Tibial nerve (tissue), 4 donors: ENCODE measurements at regions not wholly inside any gene's neighbourhood (a gene's known extent, or its start where the extent isn't known, plus 50 kb on each side); places are given as distances from the start of the nearest gene placed in this dataset.

Experiments
- DNase-seq, 2 donors: peaks; one replicate each; pipeline ENCODE4 v3.0.0-alpha.2; 2019; ENCODE audit warnings: low spot score in 2 of 2
- H3K27ac ChIP-seq, 4 donors: fragments of 200-600 bp; sonication (generic) in 3 of 4; one replicate each; pipeline ENCODE4 v1.5.1; 2017 to 2019; ENCODE audit warnings: mild to moderate bottlenecking in 1 of 4
- H3K27me3 ChIP-seq, 2 donors: fragments of 200-600 bp; sonication (generic) in 1 of 2; one replicate each; pipeline versions ENCODE4 v1.5.1 to v1.6.0; 2017 to 2019
- H3K36me3 ChIP-seq, 3 donors: fragments of 200-600 bp; sonication (generic); one replicate each; pipeline ENCODE4 v1.5.1; 2018 to 2019
- H3K4me1 ChIP-seq, 4 donors: fragments of 200-600 bp; sonication (generic) in 3 of 4; one replicate each; pipeline ENCODE4 v1.5.1; 2017 to 2019
- H3K4me3 ChIP-seq, 4 donors: fragments of 200-600 bp; sonication (generic) in 3 of 4; one replicate each; pipeline ENCODE4 v1.5.1; 2017 to 2019; ENCODE audit warnings: mild to moderate bottlenecking in 1 of 4, moderate library complexity in 1 of 4
- H3K9me3 ChIP-seq, 4 donors: fragments of 200-600 bp; sonication (generic) in 3 of 4; one replicate each; pipeline ENCODE4 v1.5.1; 2017 to 2019
- EP300 ChIP-seq, 2 donors: sonication (generic); formaldehyde crosslinking; IDR thresholded peaks; one replicate each; pipeline ENCODE4 v1.6.1; 2017; ENCODE audit warnings: antibody characterized with exemption in 2 of 2, mild to moderate bottlenecking in 1 of 2
- POLR2A ChIP-seq, 2 donors: fragments of 450-650 bp; IDR thresholded peaks; one replicate each; pipeline ENCODE4 v1.6.1; 2017; ENCODE audit warnings: antibody characterized with exemption in 2 of 2, mild to moderate bottlenecking in 2 of 2, moderate library complexity in 2 of 2
- WGBS, 2 donors: methylation state at CpG; one replicate each; pipeline ENCODE4 v1.1.5; 2018; 5-methylcytosine and 5-hydroxymethylcytosine counted together
- TF ChIP-seq, protein P1 (sequence below), 5 experiments: fragments of 200-600 bp in 3 of 5; fragments of 450-650 bp in 2 of 5; sonication (generic) in 3 of 5; IDR thresholded peaks; one replicate each; pipeline ENCODE4 v1.5.1; 2016 to 2019; ENCODE audit warnings: antibody characterized with exemption in 5 of 5, mild to moderate bottlenecking in 3 of 5, moderate library complexity in 2 of 5

GRCh38 chr5:39857041-39857440 is 432.3 kb upstream of the DAB2 start:
- no peak for TF ChIP-seq EP300 (IDR thresholded peaks at IDR 0.05)
- TF ChIP-seq, protein P1, sequence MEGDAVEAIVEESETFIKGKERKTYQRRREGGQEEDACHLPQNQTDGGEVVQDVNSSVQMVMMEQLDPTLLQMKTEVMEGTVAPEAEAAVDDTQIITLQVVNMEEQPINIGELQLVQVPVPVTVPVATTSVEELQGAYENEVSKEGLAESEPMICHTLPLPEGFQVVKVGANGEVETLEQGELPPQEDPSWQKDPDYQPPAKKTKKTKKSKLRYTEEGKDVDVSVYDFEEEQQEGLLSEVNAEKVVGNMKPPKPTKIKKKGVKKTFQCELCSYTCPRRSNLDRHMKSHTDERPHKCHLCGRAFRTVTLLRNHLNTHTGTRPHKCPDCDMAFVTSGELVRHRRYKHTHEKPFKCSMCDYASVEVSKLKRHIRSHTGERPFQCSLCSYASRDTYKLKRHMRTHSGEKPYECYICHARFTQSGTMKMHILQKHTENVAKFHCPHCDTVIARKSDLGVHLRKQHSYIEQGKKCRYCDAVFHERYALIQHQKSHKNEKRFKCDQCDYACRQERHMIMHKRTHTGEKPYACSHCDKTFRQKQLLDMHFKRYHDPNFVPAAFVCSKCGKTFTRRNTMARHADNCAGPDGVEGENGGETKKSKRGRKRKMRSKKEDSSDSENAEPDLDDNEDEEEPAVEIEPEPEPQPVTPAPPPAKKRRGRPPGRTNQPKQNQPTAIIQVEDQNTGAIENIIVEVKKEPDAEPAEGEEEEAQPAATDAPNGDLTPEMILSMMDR (IDR thresholded peaks at IDR 0.05) = no peak
- no peak for TF ChIP-seq POLR2A (IDR thresholded peaks at IDR 0.05)
- no peaks in the 10 kb centered on the region for H3K4me1 ChIP-seq
- H3K27me3 ChIP-seq = no peaks in the 10 kb centered on the region
- H3K4me3 ChIP-seq = no peak overlapping the region
- H3K9me3 ChIP-seq = no peaks in the 10 kb centered on the region
- no peak for DNase-seq
- H3K36me3 ChIP-seq = no peaks in the 10 kb centered on the region
- 81 to 89% methylated on average over 3 of the region's 3 CpGs for WGBS, 2 donors
- no peak overlapping the region for H3K27ac ChIP-seq

DNA sequence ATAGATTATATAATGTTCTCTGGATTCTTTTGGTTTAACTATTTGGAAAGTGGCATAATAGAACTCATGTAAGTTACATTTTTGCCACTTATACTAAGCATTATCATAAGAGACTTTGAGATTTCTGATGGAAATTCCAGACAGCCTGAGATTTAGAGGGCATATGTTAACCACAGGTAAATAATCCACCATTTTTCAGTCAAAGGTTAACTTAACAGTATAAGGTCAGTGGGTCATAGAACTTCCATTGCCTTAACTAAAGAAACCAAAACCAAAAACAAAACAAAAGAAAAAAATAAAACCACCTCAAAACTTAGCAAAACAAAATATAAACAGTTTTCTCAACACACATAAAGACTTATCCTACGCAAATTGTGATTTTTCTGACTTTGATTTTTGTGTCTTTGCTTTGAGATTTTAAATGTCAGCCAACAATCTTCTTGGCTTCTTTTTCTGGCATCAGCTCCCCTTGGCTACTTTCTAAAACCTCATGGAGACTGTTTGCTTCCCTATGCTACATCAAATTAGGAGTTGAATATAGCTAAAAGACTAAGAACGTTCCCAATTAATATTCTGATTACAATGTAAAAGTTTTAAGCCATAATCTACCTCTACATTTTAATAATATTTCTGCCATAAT is 430.1 kb upstream of the DAB2 start:
- WGBS, 2 donors = 51 to 68% methylated on average over 2 of the region's 2 CpGs
- no peak overlapping the region for H3K4me3 ChIP-seq
- DNase-seq = no peak
- no peak overlapping the region for H3K27ac ChIP-seq
- no peaks in the 10 kb centered on the region for H3K27me3 ChIP-seq
- no peaks in the 10 kb centered on the region for H3K4me1 ChIP-seq
- H3K9me3 ChIP-seq = no peaks in the 10 kb centered on the region
- H3K36me3 ChIP-seq = no peaks in the 10 kb centered on the region
- TF ChIP-seq POLR2A (IDR thresholded peaks at IDR 0.05) = no peak
- TF ChIP-seq, protein P1 (IDR thresholded peaks at IDR 0.05) = no peak
- TF ChIP-seq EP300 (IDR thresholded peaks at IDR 0.05) = no peak

DNA sequence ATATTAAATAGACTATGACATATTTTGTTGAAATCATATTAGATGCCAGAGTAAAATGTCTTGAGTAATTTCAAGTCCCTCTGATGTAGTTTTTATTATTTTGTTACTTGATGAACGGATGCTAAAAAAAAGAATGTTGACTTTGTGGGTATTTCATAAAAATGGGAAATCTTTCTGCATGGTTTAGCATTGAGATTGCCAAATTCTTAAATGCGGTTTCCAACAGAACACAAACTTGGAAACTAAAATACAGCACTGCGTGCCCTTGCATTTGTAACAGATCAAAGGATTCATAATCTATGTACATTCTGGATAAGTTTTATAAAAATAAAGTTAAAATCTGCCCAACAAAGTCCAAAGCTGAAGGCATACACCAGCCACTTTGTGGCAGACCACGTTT is 425.5 kb upstream of the DAB2 start:
- no peaks in the 10 kb centered on the region for H3K9me3 ChIP-seq
- WGBS, 2 donors = 77 to 79% methylated on average over 4 of the region's 4 CpGs
- no peak for DNase-seq
- H3K27me3 ChIP-seq = no peaks in the 10 kb centered on the region
- no peak overlapping the region for H3K4me3 ChIP-seq
- TF ChIP-seq, protein P1 (IDR thresholded peaks at IDR 0.05) = no peak
- TF ChIP-seq EP300 (IDR thresholded peaks at IDR 0.05) (no peak), POLR2A (IDR thresholded peaks at IDR 0.05) (no peak)
- H3K4me1 ChIP-seq = no peaks in the 10 kb centered on the region
- H3K36me3 ChIP-seq = no peaks in the 10 kb centered on the region
- no peak overlapping the region for H3K27ac ChIP-seq

DNA sequence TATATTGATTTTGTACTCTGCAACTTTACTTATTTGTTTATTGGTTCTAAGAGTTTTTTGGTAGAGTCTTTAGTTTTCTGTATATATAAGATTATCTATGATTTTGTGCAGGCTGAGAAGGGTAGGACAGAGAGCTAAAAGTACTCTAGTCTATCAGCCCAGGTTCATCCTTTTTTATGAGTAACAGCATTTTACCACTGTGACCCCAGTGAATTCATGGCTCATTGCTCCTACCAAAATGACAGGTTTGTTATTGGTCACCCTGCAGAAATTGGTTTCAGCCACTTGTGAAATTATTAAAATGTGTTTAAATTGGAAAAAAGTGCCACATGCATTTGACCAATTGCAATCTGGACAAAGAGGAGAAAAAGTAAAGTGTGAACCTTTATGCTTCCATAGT is 421.4 kb upstream of the DAB2 start:
- no peak overlapping the region for H3K4me3 ChIP-seq
- no peaks in the 10 kb centered on the region for H3K27me3 ChIP-seq
- no peak for DNase-seq
- H3K9me3 ChIP-seq = no peaks in the 10 kb centered on the region
- H3K27ac ChIP-seq = no peak overlapping the region
- no peaks in the 10 kb centered on the region for H3K36me3 ChIP-seq
- H3K4me1 ChIP-seq = no peaks in the 10 kb centered on the region
- TF ChIP-seq EP300 (IDR thresholded peaks at IDR 0.05) (no peak), POLR2A (IDR thresholded peaks at IDR 0.05) (no peak)
- TF ChIP-seq, protein P1 (IDR thresholded peaks at IDR 0.05) = no peak

DNA sequence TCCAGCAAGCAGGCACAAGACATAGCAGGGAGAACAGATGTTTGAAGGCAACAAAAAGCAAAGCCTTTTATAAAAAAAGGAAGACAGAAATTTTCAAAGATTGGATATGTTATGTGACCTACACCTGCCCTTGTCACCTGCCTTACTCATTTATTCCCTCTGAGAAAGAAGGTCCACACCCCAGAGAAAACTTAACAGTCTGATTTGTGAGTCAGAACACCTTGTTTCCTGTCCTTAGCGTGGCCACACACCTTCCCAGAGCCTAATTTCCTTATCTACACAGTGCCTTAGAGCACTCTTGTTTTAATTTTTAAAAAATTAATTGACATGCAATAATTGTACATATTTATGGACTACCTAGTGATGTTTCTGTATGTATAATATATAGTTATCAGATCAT is 419.0 kb upstream of the DAB2 start:
- 74 to 80% methylated on average over 1 of the region's 1 CpG for WGBS, 2 donors
- TF ChIP-seq, protein P1 (IDR thresholded peaks at IDR 0.05) = no peak
- TF ChIP-seq POLR2A (IDR thresholded peaks at IDR 0.05) = no peak
- no peak for TF ChIP-seq EP300 (IDR thresholded peaks at IDR 0.05)

More for the DNA sequence above, 419.0 kb upstream of the DAB2 start:
- Histone ChIP-seq H3K4me1 (no peaks in the 10 kb centered on the region), H3K9me3 (peaks cover 0 to 16% (median 0%) of the 10 kb centered on the region in 4 donors), H3K27ac (no peak overlapping the region), H3K36me3 (no peaks in the 10 kb centered on the region), H3K4me3 (no peak overlapping the region), H3K27me3 (no peaks in the 10 kb centered on the region)
- DNase-seq = no peak
